K562 (cell line): ENCODE measurements at regions not wholly inside any gene's neighbourhood (a gene's known extent, or its start where the extent isn't known, plus 50 kb on each side); places are given as distances from the start of the nearest gene placed in this dataset.
"Not testable (repeated sequence)": the region's sequence is repeated elsewhere in the genome, so short reads cannot be mapped to it uniquely, and the experiment has no call there.

ENCODE experiments used
- ATAC-seq: fragments of 200-7000 bp; cut with Tn5 transposase; 3 replicates; pipeline ENCODE4 v1.9.1; 2020; ENCODE audit warnings: moderate library complexity
- BruUV-seq: library from RNA; stranded (reverse); fragments of 400-500 nt; replicated peaks from 2 replicates; lab custom pipeline; 2021; lab: Mats Ljungman, UMichigan
- CTCF ChIA-PET: fragments of 300-600 bp; formaldehyde crosslinking; extraction: SDS; loops from one replicate; lab custom pipeline; 2021; ENCODE audit warnings: low intra/inter-chr PET ratio; lab: Yijun Ruan, JAX
- POLR2A ChIA-PET: fragments of 300-600, 350-650 bp; sonication (Branson Sonifier 250); formaldehyde crosslinking; extraction: SDS; loops from one replicate; lab custom pipeline; 2021; ENCODE audit warnings: antibody characterized with exemption, inconsistent platforms; lab: Yijun Ruan, JAX
- DNase-seq, 4 experiments: peaks; one replicate each; pipeline versions ENCODE4 v3.0.0 to v3.0.0-alpha.2; 2011 to 2018; ENCODE audit warnings: low spot score in 3 of 4, mixed read lengths in 3 of 4; ENCODE audit errors: extremely low read depth in 1 of 4
- FAIRE-seq: peaks from 2 replicates; lab custom pipeline; 2011; peaks lifted over from hg19 to GRCh38; lab: Jason Lieb, UNC
- H2AFZ ChIP-seq: 2 replicates; pipeline ENCODE4 v1.6.0; 2011; ENCODE audit warnings: low read depth, low read length, control low read depth, inconsistent platforms
- H3K27ac ChIP-seq: fragments of 200-600 bp; 3 replicates; pipeline ENCODE4 v1.8.0; 2011; ENCODE audit warnings: low read depth, mild to moderate bottlenecking, control low read depth, inconsistent platforms, low read length, moderate library complexity, mixed read lengths; ENCODE audit errors: extremely low read depth
- H3K27me3 ChIP-seq, 2 experiments: fragments of 300-600 bp in 1 of 2; 2 replicates in 1 of 2; 3 replicates in 1 of 2; pipeline versions ENCODE4 v1.6.0 to v1.8.0; 2011; ENCODE audit warnings: inconsistent platforms in 2 of 2, low read length in 2 of 2, mild to moderate bottlenecking in 1 of 2, mixed read lengths in 1 of 2, moderate library complexity in 1 of 2; ENCODE audit not compliant: control insufficient read depth in 2 of 2, insufficient read depth in 2 of 2
- H3K36me3 ChIP-seq: fragments of 300-600 bp; 3 replicates; pipeline ENCODE4 v1.8.0; 2011; ENCODE audit warnings: mild to moderate bottlenecking, low read length, inconsistent platforms; ENCODE audit not compliant: control insufficient read depth, insufficient read depth
- H3K4me1 ChIP-seq, 2 experiments: fragments of 200-600 bp in 1 of 2; replicated peaks in 1 of 2; 2 replicates in 1 of 2; 3 replicates in 1 of 2; pipeline versions ENCODE4 v1.5.1 to v1.8.0; 2011; ENCODE audit warnings: inconsistent platforms in 2 of 2, low read length in 2 of 2, mild to moderate bottlenecking in 1 of 2, mixed read lengths in 1 of 2, moderate library complexity in 1 of 2; ENCODE audit not compliant: control insufficient read depth in 2 of 2, insufficient read depth in 2 of 2
- H3K4me2 ChIP-seq: 2 replicates; pipeline ENCODE4 v1.6.1; 2011; ENCODE audit warnings: low read length, control low read depth, inconsistent platforms, mixed read lengths; ENCODE audit not compliant: insufficient read depth
- H3K4me3 ChIP-seq: fragments of 200-600 bp; sonication (generic), shearing (Covaris generic); 2 replicates; pipeline ENCODE4 v1.5.1; 2016; ENCODE audit warnings: control low read depth, inconsistent platforms
- H3K79me2 ChIP-seq: fragments of 200-600 bp; 3 replicates; pipeline ENCODE4 v1.8.0; 2011; ENCODE audit warnings: low read length, inconsistent platforms; ENCODE audit not compliant: control insufficient read depth, insufficient read depth
- H3K9ac ChIP-seq, 2 experiments: 2 replicates each; pipeline versions ENCODE4 v1.6.0 to v1.6.1; 2011; ENCODE audit warnings: low read depth in 2 of 2, low read length in 2 of 2, control low read depth in 1 of 2, inconsistent platforms in 1 of 2, mild to moderate bottlenecking in 1 of 2, mixed read lengths in 1 of 2; ENCODE audit not compliant: insufficient read depth in 1 of 2
- H3K9me1 ChIP-seq: one replicate; pipeline ENCODE4 v1.6.0; 2011; ENCODE audit warnings: inconsistent platforms, mild to moderate bottlenecking, low read length, moderate library complexity; ENCODE audit not compliant: control insufficient read depth, insufficient read depth
- H3K9me3 ChIP-seq: replicated peaks from 2 replicates; pipeline ENCODE4 v1.5.1; 2011; ENCODE audit warnings: low read depth, low read length, inconsistent platforms; ENCODE audit not compliant: control insufficient read depth, insufficient read depth
- H4K20me1 ChIP-seq: replicated peaks from 2 replicates; pipeline ENCODE4 v1.6.1; 2011; ENCODE audit warnings: low read length, inconsistent platforms, mixed read lengths; ENCODE audit not compliant: control insufficient read depth, insufficient read depth
- WGBS: fragments of 100-300 bp; shearing (Covaris generic); methylation state at CpG from one replicate; pipeline ENCODE4 v1.1.6; 2016; ENCODE audit warnings: low coverage, mixed read lengths; ENCODE audit not compliant: insufficient coverage; ENCODE audit errors: missing lambda C conversion rate; 5-methylcytosine and 5-hydroxymethylcytosine counted together
- in situ Hi-C: fragments of 300-500 bp; cut with MboI; formaldehyde crosslinking; loops from 4 replicates; pipeline ENCODE4 v1.15.0; 2018; ENCODE audit warnings: inconsistent platforms, mixed read lengths
- intact Hi-C: fragments of 100-400 bp; cut with micrococcal nuclease; formaldehyde crosslinking; loops from 2 replicates; pipeline ENCODE4 v1.14.2; 2022

DNA sequence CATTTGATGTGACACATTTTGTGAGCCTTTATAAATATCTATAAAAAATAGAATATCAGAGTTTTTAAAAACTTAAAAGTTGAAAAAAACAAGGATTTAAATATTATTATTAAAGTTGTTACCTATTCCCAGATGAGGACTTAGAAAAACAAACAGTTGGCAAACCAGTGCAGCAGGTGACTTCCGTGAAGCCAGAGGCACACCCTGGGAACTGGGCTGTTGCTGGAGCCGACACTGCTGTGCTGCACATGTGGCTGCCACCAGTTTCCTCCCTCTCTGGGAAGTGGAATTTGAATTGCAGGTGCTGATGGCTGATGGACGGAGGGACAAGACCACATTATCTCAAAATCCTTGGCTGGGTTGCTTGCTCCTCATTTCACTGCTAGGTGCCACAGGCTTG lies 442.4 kb upstream of the NPAP1 start:
- H4K20me1 ChIP-seq, BruUV-seq, H3K4me3 ChIP-seq, DNase-seq, ATAC-seq, H3K27ac ChIP-seq, in situ Hi-C loops, H3K9ac ChIP-seq, intact Hi-C loops, H3K9me3 ChIP-seq, H2AFZ ChIP-seq, CTCF ChIA-PET, H3K36me3 ChIP-seq, H3K4me1 ChIP-seq, POLR2A ChIA-PET, H3K4me2 ChIP-seq, H3K27me3 ChIP-seq, H3K79me2 ChIP-seq, H3K9me1 ChIP-seq, FAIRE-seq: not testable (repeated sequence)
- WGBS, result 0% methylated on average over 3 of the region's 3 CpGs

DNA sequence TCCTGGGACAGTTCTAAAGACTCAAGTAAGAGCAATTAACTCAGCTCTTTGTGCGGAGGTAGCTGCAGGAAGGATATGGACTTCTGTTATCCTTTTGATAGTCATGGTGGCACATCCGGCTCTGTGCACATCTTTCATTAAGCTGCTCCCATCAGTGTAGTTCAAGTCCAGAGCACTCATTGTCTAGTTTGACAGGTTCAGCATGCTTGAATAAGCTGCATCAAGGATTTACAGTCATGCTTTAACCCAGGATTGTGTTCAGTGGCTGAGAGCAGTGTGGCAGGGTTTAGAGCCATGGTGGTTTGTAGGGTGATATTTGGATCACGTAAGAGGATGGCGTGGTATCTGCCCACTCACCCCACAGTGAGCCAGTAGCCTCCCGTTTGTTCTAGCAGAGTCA lies 435.0 kb upstream of the NPAP1 start:
- H3K9ac ChIP-seq, DNase-seq, H3K4me2 ChIP-seq, CTCF ChIA-PET, ATAC-seq, in situ Hi-C loops, H2AFZ ChIP-seq, H3K4me1 ChIP-seq, POLR2A ChIA-PET, H3K36me3 ChIP-seq, H4K20me1 ChIP-seq, H3K79me2 ChIP-seq, H3K9me3 ChIP-seq, H3K4me3 ChIP-seq, H3K27ac ChIP-seq, H3K9me1 ChIP-seq, H3K27me3 ChIP-seq, FAIRE-seq, BruUV-seq, intact Hi-C loops: not testable (repeated sequence)
- 2% methylated on average over 5 of the region's 5 CpGs for WGBS

DNA sequence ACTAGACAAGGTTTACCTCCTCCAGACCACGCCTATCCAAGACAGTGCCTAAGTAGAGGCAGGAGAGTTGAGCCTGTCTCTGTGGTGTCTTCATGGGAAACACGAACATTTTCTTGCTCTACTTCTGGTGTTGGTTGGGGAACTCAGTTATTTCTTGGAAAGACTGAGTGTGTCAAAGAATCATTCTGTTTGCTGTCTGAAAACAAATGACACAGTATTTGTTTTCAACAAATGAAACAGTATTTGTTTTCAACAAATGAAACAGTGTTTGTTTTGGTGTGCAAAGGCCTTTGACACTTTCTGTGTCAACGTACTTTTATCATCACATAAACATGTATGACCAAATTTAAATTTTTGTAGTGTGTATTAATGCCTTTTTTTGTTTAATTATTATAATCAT lies 416.5 kb upstream of the NPAP1 start:
- 0% methylated on average over 3 of the region's 3 CpGs for whole genome bisulfite sequencing
- CTCF ChIA-PET, H3K4me2 ChIP-seq, H3K4me3 ChIP-seq, H3K36me3 ChIP-seq, intact Hi-C loops, H3K27ac ChIP-seq, H3K4me1 ChIP-seq, BruUV-seq, H2AFZ ChIP-seq, POLR2A ChIA-PET, H3K9me1 ChIP-seq, H3K9ac ChIP-seq, H3K27me3 ChIP-seq, FAIRE-seq, H3K79me2 ChIP-seq, H3K9me3 ChIP-seq, DNase-seq, ATAC-seq, in situ Hi-C loops, H4K20me1 ChIP-seq: not testable (repeated sequence)

DNA sequence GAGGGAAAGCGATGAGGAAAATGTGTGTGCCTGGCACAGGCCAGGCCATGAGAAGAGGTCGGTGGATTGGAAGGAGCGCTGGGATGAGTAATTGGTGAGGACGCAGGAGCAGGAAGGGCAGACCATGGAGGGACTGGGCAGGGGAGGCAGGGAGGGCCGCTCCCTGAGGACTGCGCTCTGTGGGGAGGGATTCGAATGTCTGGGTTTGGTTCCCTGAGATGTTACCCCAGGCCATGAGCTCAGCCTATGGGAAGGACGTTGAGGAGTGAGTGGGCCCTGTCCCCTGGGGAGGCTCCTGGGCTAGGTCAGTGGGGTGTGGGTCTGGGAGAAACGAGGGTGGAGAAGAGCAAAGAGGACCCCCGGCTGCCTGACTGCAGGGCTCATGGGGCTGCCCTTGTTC lies 415.2 kb upstream of the NPAP1 start:
- intact Hi-C loops, H3K9me3 ChIP-seq, DNase-seq, H3K79me2 ChIP-seq, POLR2A ChIA-PET, H3K9me1 ChIP-seq, FAIRE-seq, H3K36me3 ChIP-seq, BruUV-seq, H4K20me1 ChIP-seq, ATAC-seq, H2AFZ ChIP-seq, H3K27ac ChIP-seq, H3K9ac ChIP-seq, H3K4me3 ChIP-seq, H3K4me1 ChIP-seq, H3K4me2 ChIP-seq, CTCF ChIA-PET, H3K27me3 ChIP-seq: not testable (repeated sequence)
- WGBS, result 2% methylated on average over 8 of the region's 10 CpGs
- in situ Hi-C loops, result loop anchor here (5.0 kb wide), 1 partner anchor 158 kb away; no protein-coding TSS in a partner anchor
